Subcutaneous abdominal adipose tissue (tissue), 5 donors: ENCODE measurements at regions not wholly inside any gene's neighbourhood (a gene's known extent, or its start where the extent isn't known, plus 50 kb on each side); places are given as distances from the start of the nearest gene placed in this dataset.

Experiments
- H3K27ac ChIP-seq: one replicate; pipeline ENCODE4 v1.7.0; 2013; ENCODE audit warnings: low read depth, mild to moderate bottlenecking, inconsistent platforms, low read length, moderate library complexity
- H3K27me3 ChIP-seq, 5 donors: one replicate each; pipeline ENCODE4 v1.7.0; 2013; ENCODE audit warnings: low read length in 5 of 5, inconsistent platforms in 1 of 5; ENCODE audit not compliant: control insufficient read depth in 5 of 5, insufficient read depth in 4 of 5
- H3K36me3 ChIP-seq, 5 donors: one replicate each; pipeline ENCODE4 v1.7.0; 2013; ENCODE audit warnings: low read length in 5 of 5; ENCODE audit not compliant: control insufficient read depth in 5 of 5, insufficient read depth in 5 of 5
- H3K4me1 ChIP-seq, 5 donors: one replicate each; pipeline ENCODE4 v1.7.0; 2013; ENCODE audit warnings: low read length in 5 of 5, mild to moderate bottlenecking in 3 of 5, moderate library complexity in 1 of 5; ENCODE audit not compliant: control insufficient read depth in 5 of 5, insufficient read depth in 5 of 5
- H3K4me3 ChIP-seq, 5 donors: one replicate each; pipeline ENCODE4 v1.7.0; 2013; ENCODE audit warnings: low read length in 5 of 5, low read depth in 1 of 5
- H3K9ac ChIP-seq, 5 donors: one replicate each; pipeline ENCODE4 v1.7.0; 2013; ENCODE audit warnings: low read length in 5 of 5, mild to moderate bottlenecking in 4 of 5, moderate library complexity in 3 of 5
- H3K9me3 ChIP-seq, 5 donors: one replicate each; pipeline ENCODE4 v1.7.0; 2013; ENCODE audit warnings: low read length in 5 of 5; ENCODE audit not compliant: control insufficient read depth in 5 of 5
- donor health status: healthy.
- donor health status: healthy.
- donor health status: healthy.
- donor health status: healthy.
- donor health status: healthy.

GRCh38 chr9:105954517-105954916 lies 260.2 kb downstream of the TMEM38B start:
- Histone ChIP-seq H3K27ac (no peak overlapping the region), H3K36me3 (no peaks in the 10 kb centered on the region), H3K27me3 (no peaks in the 10 kb centered on the region), H3K4me3 (no peak overlapping the region), H3K4me1 (no peaks in the 10 kb centered on the region), H3K9ac (no peak overlapping the region), H3K9me3 (peaks cover 0 to 5% (median 3%) of the 10 kb centered on the region in 5 donors)

GRCh38 chr9:105957830-105958229 lies 263.5 kb downstream of the TMEM38B start:
- no peaks in the 10 kb centered on the region for H3K36me3 ChIP-seq
- no peaks in the 10 kb centered on the region for H3K9me3 ChIP-seq
- no peak overlapping the region for H3K9ac ChIP-seq
- no peak overlapping the region for H3K27ac ChIP-seq
- no peak overlapping the region for H3K4me3 ChIP-seq
- H3K27me3 ChIP-seq: no peaks in the 10 kb centered on the region
- no peaks in the 10 kb centered on the region for H3K4me1 ChIP-seq

GRCh38 chr9:105958587-105958986 lies 264.2 kb downstream of the TMEM38B start:
- no peaks in the 10 kb centered on the region for H3K4me1 ChIP-seq
- H3K36me3 ChIP-seq: no peaks in the 10 kb centered on the region
- H3K27ac ChIP-seq: no peak overlapping the region

GRCh38 chr9:105959531-105959930 lies 265.2 kb downstream of the TMEM38B start:
- no peaks in the 10 kb centered on the region for H3K9me3 ChIP-seq
- no peak overlapping the region for H3K27ac ChIP-seq
- no peaks in the 10 kb centered on the region for H3K27me3 ChIP-seq
- H3K4me1 ChIP-seq: no peaks in the 10 kb centered on the region
- H3K36me3 ChIP-seq: no peaks in the 10 kb centered on the region
- no peak overlapping the region for H3K9ac ChIP-seq
- H3K4me3 ChIP-seq: no peak overlapping the region

More at GRCh38 chr9:105958587-105958986, 264.2 kb downstream of the TMEM38B start:
- Histone ChIP-seq H3K9me3 (no peaks in the 10 kb centered on the region), H3K4me3 (no peak overlapping the region), H3K27me3 (no peaks in the 10 kb centered on the region), H3K9ac (no peak overlapping the region)

- Histone ChIP-seq H3K27me3 (no peaks in the 10 kb centered on the region), H3K9me3 (no peaks in the 10 kb centered on the region), H3K4me3 (no peak overlapping the region), H3K4me1 (no peaks in the 10 kb centered on the region), H3K9ac (no peak overlapping the region), H3K36me3 (no peaks in the 10 kb centered on the region), H3K27ac (no peak overlapping the region)
These were observed 269.2 kb downstream of the TMEM38B start for GRCh38 chr9:105963343-105964099.

- Histone ChIP-seq H3K9me3 (no peaks in the 10 kb centered on the region), H3K4me1 (no peaks in the 10 kb centered on the region), H3K9ac (no peak overlapping the region), H3K27me3 (no peaks in the 10 kb centered on the region), H3K36me3 (no peaks in the 10 kb centered on the region), H3K27ac (no peak overlapping the region), H3K4me3 (no peak overlapping the region)
These were observed 269.8 kb downstream of the TMEM38B start for GRCh38 chr9:105964156-105964555.

GRCh38 chr9:105966834-105967233 lies 272.5 kb downstream of the TMEM38B start:
- no peaks in the 10 kb centered on the region for H3K27me3 ChIP-seq
- H3K4me1 ChIP-seq: peaks cover 0 to 3% (median 2%) of the 10 kb centered on the region in 5 donors
- no peak overlapping the region for H3K27ac ChIP-seq
- no peak overlapping the region for H3K9ac ChIP-seq
- H3K4me3 ChIP-seq: no peak overlapping the region
- no peaks in the 10 kb centered on the region for H3K9me3 ChIP-seq
- no peaks in the 10 kb centered on the region for H3K36me3 ChIP-seq

- H3K4me1 ChIP-seq: peaks cover 0 to 7% (median 6%) of the 10 kb centered on the region in 5 donors
- no peaks in the 10 kb centered on the region for H3K27me3 ChIP-seq
- H3K4me3 ChIP-seq: no peak overlapping the region
- H3K36me3 ChIP-seq: no peaks in the 10 kb centered on the region
- no peak overlapping the region for H3K27ac ChIP-seq
- H3K9ac ChIP-seq: no peak overlapping the region
- no peaks in the 10 kb centered on the region for H3K9me3 ChIP-seq
These were observed 272.9 kb downstream of the TMEM38B start for GRCh38 chr9:105967248-105967647.

GRCh38 chr9:105967797-105968196 lies 273.5 kb downstream of the TMEM38B start:
- Histone ChIP-seq H3K36me3 (no peaks in the 10 kb centered on the region), H3K27me3 (no peaks in the 10 kb centered on the region), H3K9me3 (no peaks in the 10 kb centered on the region), H3K9ac (no peak overlapping the region), H3K27ac (no peak overlapping the region), H3K4me3 (no peak overlapping the region), H3K4me1 (peaks cover 0 to 13% (median 11%) of the 10 kb centered on the region in 5 donors)

- peaks cover 0 to 22% (median 18%) of the 10 kb centered on the region in 5 donors for H3K4me1 ChIP-seq
- no peaks in the 10 kb centered on the region for H3K9me3 ChIP-seq
- no peak overlapping the region for H3K4me3 ChIP-seq
- no peak overlapping the region for H3K9ac ChIP-seq
- H3K27ac ChIP-seq: no peak overlapping the region
- H3K36me3 ChIP-seq: no peaks in the 10 kb centered on the region
- no peaks in the 10 kb centered on the region for H3K27me3 ChIP-seq
These were observed 274.6 kb downstream of the TMEM38B start for GRCh38 chr9:105968811-105969466.
